CD14-positive monocyte (primary cell): ENCODE measurements at regions not wholly inside any gene's neighbourhood (a gene's known extent, or its start where the extent isn't known, plus 50 kb on each side); places are given as distances from the start of the nearest gene placed in this dataset.
"Not testable (repeated sequence)": the region's sequence is repeated elsewhere in the genome, so short reads cannot be mapped to it uniquely, and the experiment has no call there.

Experiments
- DNase-seq, 3 donors: peaks; one replicate each; pipeline ENCODE4 v3.0.0-alpha.2; 2011 to 2022
- H2AFZ ChIP-seq: 2 replicates; pipeline ENCODE4 v1.6.0; 2012; ENCODE audit warnings: mild to moderate bottlenecking, low read depth, low read length, inconsistent platforms; ENCODE audit not compliant: insufficient read depth, poor library complexity, severe bottlenecking
- H3K27ac ChIP-seq, 2 donors: 1 replicate in 1 of 2; 2 replicates in 1 of 2; pipeline ENCODE4 v1.5.1; 2012 to 2013; ENCODE audit warnings: low read length in 2 of 2, control low read depth in 1 of 2, inconsistent platforms in 1 of 2, low read depth in 1 of 2, mild to moderate bottlenecking in 1 of 2
- H3K27me3 ChIP-seq, 2 donors: one replicate each; pipeline versions ENCODE4 v1.6.0 to v1.6.1; 2011 to 2013; ENCODE audit warnings: low read length in 2 of 2; ENCODE audit not compliant: control insufficient read depth in 2 of 2, insufficient read depth in 2 of 2
- H3K36me3 ChIP-seq, 2 donors: replicated peaks in 1 of 2; 1 replicate in 1 of 2; 2 replicates in 1 of 2; pipeline versions ENCODE4 v1.5.1 to v1.6.1; 2012 to 2013; ENCODE audit warnings: low read length in 2 of 2, control low read depth in 1 of 2, inconsistent platforms in 1 of 2, mild to moderate bottlenecking in 1 of 2; ENCODE audit not compliant: insufficient read depth in 2 of 2, control insufficient read depth in 1 of 2
- H3K4me1 ChIP-seq, 2 donors: 1 replicate in 1 of 2; 2 replicates in 1 of 2; pipeline versions ENCODE4 v1.5.1 to v1.6.1; 2012 to 2013; ENCODE audit warnings: low read length in 2 of 2, control low read depth in 1 of 2, inconsistent platforms in 1 of 2, mild to moderate bottlenecking in 1 of 2, moderate library complexity in 1 of 2; ENCODE audit not compliant: insufficient read depth in 2 of 2, control insufficient read depth in 1 of 2
- H3K4me2 ChIP-seq: replicated peaks from 2 replicates; pipeline ENCODE3; 2012; ENCODE audit warnings: low read length, moderate library complexity, mild to moderate bottlenecking; ENCODE audit not compliant: poor library complexity, severe bottlenecking; ENCODE audit errors: extremely low read depth
- H3K4me3 ChIP-seq, 3 experiments: fragments of 200-600 bp in 1 of 3; sonication (generic) in 1 of 3; replicated peaks in 1 of 3; 1 replicate in 2 of 3; 2 replicates in 1 of 3; pipeline ENCODE4 v1.5.1; 2011 to 2013; ENCODE audit warnings: low read length in 3 of 3, mild to moderate bottlenecking in 3 of 3, control low read depth in 2 of 3, low read depth in 2 of 3, inconsistent platforms in 1 of 3, moderate library complexity in 1 of 3
- H3K79me2 ChIP-seq: 2 replicates; pipeline ENCODE4 v1.6.0; 2012; ENCODE audit warnings: mild to moderate bottlenecking, control low read depth, inconsistent platforms, low read length, moderate library complexity; ENCODE audit not compliant: insufficient read depth
- H3K9ac ChIP-seq: 2 replicates; pipeline ENCODE4 v1.6.0; 2017; ENCODE audit warnings: low read length, mild to moderate bottlenecking; ENCODE audit not compliant: insufficient read depth, poor library complexity, severe bottlenecking
- H3K9me3 ChIP-seq, 2 donors: replicated peaks in 1 of 2; 1 replicate in 1 of 2; 2 replicates in 1 of 2; pipeline versions ENCODE4 v1.5.1 to v1.6.1; 2012 to 2013; ENCODE audit warnings: low read length in 2 of 2, control low read depth in 1 of 2; ENCODE audit not compliant: control insufficient read depth in 1 of 2, insufficient read depth in 1 of 2
- H4K20me1 ChIP-seq: 2 replicates; pipeline ENCODE4 v1.6.0; 2012; ENCODE audit warnings: mild to moderate bottlenecking, low read length, control low read depth, moderate library complexity; ENCODE audit not compliant: insufficient read depth
- H3K27ac Mint-ChIP-seq, 7 donors: one replicate each; pipeline ENCODE4 v1.8.0; 2020; ENCODE audit warnings: mild to moderate bottlenecking in 7 of 7, mixed read lengths in 7 of 7, moderate library complexity in 6 of 7, inconsistent platforms in 2 of 7
- H3K27me3 Mint-ChIP-seq, 3 donors: one replicate each; pipeline ENCODE4 v1.8.0; 2021 to 2022; ENCODE audit warnings: low read depth in 3 of 3, mild to moderate bottlenecking in 3 of 3, mixed read lengths in 3 of 3, moderate library complexity in 3 of 3, inconsistent platforms in 1 of 3
- H3K36me3 Mint-ChIP-seq, 2 donors: one replicate each; pipeline ENCODE4 v1.8.0; 2020; ENCODE audit warnings: mixed read lengths in 2 of 2, inconsistent platforms in 1 of 2, mild to moderate bottlenecking in 1 of 2
- H3K4me1 Mint-ChIP-seq: one replicate; pipeline ENCODE4 v1.8.0; 2020; ENCODE audit warnings: mild to moderate bottlenecking, mixed read lengths
- H3K4me3 Mint-ChIP-seq, 2 donors: one replicate each; pipeline ENCODE4 v1.8.0; 2020; ENCODE audit warnings: mild to moderate bottlenecking in 2 of 2, mixed read lengths in 2 of 2, moderate library complexity in 1 of 2
- H3K9me3 Mint-ChIP-seq, 7 donors: one replicate each; pipeline ENCODE4 v1.8.0; 2020 to 2022; ENCODE audit warnings: mixed read lengths in 7 of 7, mild to moderate bottlenecking in 6 of 7, moderate library complexity in 6 of 7, inconsistent platforms in 2 of 7
- WGBS: methylation state at CpG from one replicate; pipeline ENCODE4 v1.1.5; 2013; ENCODE audit warnings: missing lambda C conversion rate; ENCODE audit not compliant: insufficient coverage; 5-methylcytosine and 5-hydroxymethylcytosine counted together
- intact Hi-C, 2 donors: fragments of 100-400 bp; cut with micrococcal nuclease; formaldehyde crosslinking; loops; one replicate each; pipeline versions ENCODE4 v1.15.0 to v1.15.1; 2023
- TF ChIP-seq, protein P1 (sequence below): fragments of 200-600 bp; IDR thresholded peaks from one replicate; pipeline ENCODE4 v1.8.0; 2022; ENCODE audit warnings: antibody characterized with exemption, mild to moderate bottlenecking

DNA sequence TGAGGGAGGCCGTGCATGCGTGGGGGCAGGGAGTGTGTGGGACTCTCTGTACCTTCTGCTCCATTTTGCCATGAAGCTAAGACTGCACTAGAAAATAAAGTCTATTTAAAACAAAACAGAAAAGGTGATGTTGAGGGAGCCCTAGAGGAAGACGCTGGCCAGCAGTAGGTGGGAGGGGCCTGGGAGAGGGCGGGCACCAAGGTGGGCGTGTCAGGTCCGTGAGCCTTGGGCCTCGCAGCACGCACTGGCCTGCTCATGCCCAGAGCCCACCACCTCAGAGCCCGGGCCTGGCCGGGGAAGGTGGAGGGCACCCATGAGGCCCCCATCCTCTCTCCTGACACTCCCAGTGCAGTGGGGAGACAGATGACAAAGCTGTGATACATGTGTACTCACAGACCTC, 5408.3 kb upstream of the TPTE start:
- H3K9me3 Mint-ChIP-seq, H3K4me2 ChIP-seq, H4K20me1 ChIP-seq, H3K36me3 ChIP-seq, intact Hi-C loops, H3K4me3 Mint-ChIP-seq, H3K36me3 Mint-ChIP-seq, H3K4me3 ChIP-seq, H3K27ac Mint-ChIP-seq, H3K27ac ChIP-seq, H3K27me3 Mint-ChIP-seq, H3K79me2 ChIP-seq, H3K4me1 Mint-ChIP-seq, DNase-seq, H3K9ac ChIP-seq, H3K9me3 ChIP-seq, H3K27me3 ChIP-seq, H2AFZ ChIP-seq: not testable (repeated sequence)
- peaks cover 14 to 16% of the 10 kb centered on the region in 2 donors for H3K4me1 ChIP-seq
- WGBS = no CpG with 5 or more reads among the region's 10 CpGs

DNA sequence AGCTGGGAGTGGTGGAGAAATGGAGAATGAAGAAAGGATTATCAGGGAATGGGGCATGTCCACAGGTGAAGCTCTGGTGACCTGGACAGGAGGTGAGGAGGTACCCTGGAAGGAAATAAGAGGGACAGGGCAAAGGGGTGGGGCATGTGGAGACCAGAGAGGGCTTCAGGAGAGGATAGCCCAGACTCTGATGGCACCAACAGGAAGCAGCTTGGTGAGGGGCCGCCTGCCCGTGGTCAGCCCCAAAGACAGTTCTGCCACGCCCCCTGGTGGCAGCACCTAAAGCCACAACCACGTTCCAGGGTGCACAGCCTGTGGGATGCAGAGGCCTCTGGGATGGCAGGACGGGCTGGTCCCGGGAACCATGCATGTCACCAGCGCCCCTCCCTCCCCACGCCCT, 5406.9 kb upstream of the TPTE start:
- intact Hi-C loops, H3K4me3 Mint-ChIP-seq, H4K20me1 ChIP-seq, H2AFZ ChIP-seq, H3K27me3 ChIP-seq, H3K4me2 ChIP-seq, H3K9ac ChIP-seq, H3K9me3 Mint-ChIP-seq, H3K27me3 Mint-ChIP-seq, H3K79me2 ChIP-seq, H3K9me3 ChIP-seq, H3K27ac Mint-ChIP-seq, H3K36me3 Mint-ChIP-seq, H3K4me3 ChIP-seq, H3K27ac ChIP-seq, H3K4me1 Mint-ChIP-seq, H3K36me3 ChIP-seq, DNase-seq: not testable (repeated sequence)
- TF ChIP-seq, protein P1, sequence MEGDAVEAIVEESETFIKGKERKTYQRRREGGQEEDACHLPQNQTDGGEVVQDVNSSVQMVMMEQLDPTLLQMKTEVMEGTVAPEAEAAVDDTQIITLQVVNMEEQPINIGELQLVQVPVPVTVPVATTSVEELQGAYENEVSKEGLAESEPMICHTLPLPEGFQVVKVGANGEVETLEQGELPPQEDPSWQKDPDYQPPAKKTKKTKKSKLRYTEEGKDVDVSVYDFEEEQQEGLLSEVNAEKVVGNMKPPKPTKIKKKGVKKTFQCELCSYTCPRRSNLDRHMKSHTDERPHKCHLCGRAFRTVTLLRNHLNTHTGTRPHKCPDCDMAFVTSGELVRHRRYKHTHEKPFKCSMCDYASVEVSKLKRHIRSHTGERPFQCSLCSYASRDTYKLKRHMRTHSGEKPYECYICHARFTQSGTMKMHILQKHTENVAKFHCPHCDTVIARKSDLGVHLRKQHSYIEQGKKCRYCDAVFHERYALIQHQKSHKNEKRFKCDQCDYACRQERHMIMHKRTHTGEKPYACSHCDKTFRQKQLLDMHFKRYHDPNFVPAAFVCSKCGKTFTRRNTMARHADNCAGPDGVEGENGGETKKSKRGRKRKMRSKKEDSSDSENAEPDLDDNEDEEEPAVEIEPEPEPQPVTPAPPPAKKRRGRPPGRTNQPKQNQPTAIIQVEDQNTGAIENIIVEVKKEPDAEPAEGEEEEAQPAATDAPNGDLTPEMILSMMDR = peak; percentile 33
- no CpG with 5 or more reads among the region's 8 CpGs for WGBS
- H3K4me1 ChIP-seq = peaks cover 18 to 22% of the 10 kb centered on the region in 2 donors
